ENCODE measurements at regions not wholly inside any gene's neighbourhood (a gene's known extent, or its start where the extent isn't known, plus 50 kb on each side); places are given as distances from the start of the nearest gene placed in this dataset.

GRCh38 chr6:84390334-84390733 is 162.9 kb upstream of the CEP162 start:
- TF ChIP-seq CTCF (IDR thresholded peaks at IDR 0.05): no peak
- TF ChIP-seq POLR2A (IDR thresholded peaks at IDR 0.05): no peak
